HG03521 (cell line): ENCODE measurements at regions not wholly inside any gene's neighbourhood (a gene's known extent, or its start where the extent isn't known, plus 50 kb on each side); places are given as distances from the start of the nearest gene placed in this dataset.
A peak's percentile ranks its signal among the peaks of the same experiment; 100 is the strongest.

Experiments used
- ATAC-seq: cut with Tn5 transposase; IDR thresholded peaks from one replicate; pipeline ENCODE4 v1.9.1; 2021; ENCODE audit warnings: mild to moderate bottlenecking, moderate library complexity; ENCODE audit not compliant: unreplicated experiment

DNA sequence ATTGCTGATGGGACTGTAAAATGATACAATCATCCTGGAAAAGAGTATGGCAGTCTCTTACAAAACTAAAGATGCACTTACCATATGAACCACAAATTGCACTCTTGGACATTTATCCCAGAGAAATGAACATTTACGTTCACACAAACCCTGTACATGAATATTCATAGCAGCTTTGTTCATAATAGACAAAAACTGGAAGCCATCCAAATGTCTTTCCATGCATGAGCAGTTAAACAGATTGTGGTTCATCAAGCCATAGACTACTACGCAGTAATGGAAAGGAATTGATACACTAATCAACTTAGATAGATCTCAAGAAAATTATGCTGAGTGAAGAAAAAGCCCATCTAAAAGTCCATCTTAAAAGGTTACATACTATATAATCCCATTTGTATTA, 156.1 kb upstream of the SLC39A10 start:
- no peak for ATAC-seq

DNA sequence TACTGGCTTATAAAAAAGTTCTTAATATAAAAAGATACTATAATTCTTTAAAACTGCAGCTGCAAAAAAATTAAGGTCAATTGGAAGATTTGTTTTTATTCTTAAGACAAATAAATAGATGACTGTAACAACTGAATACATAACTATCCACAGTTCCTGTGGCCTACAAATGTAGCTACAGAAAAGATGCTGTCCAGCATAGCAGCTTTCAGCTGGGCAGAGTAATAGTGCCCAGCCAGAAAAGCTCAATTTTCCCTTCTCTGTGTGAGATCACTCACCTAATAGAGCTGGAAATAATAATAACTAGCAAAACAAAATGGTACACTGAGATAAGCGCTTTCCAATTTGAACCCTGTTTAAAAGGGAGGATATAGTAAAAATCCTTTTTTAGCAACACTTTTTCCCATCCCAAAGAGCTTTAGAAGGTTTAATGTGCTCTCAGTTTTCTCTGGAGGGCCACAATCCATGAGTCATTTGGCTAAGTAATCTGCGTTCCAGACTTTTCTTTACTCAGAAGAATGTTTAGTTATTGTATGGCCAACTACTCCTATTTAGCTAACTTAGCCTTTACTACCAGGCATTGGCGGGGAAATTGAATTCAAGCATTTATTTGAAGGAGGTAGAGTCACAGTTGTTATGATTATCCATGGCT, 158.1 kb upstream of the SLC39A10 start:
- no peak for ATAC-seq

- no peak for ATAC-seq
Observed at GRCh38 chr2:195498176-195498575, 158.8 kb upstream of the SLC39A10 start.

GRCh38 chr2:195496991-195497390, 160.0 kb upstream of the SLC39A10 start:
- ATAC-seq, result no peak

DNA sequence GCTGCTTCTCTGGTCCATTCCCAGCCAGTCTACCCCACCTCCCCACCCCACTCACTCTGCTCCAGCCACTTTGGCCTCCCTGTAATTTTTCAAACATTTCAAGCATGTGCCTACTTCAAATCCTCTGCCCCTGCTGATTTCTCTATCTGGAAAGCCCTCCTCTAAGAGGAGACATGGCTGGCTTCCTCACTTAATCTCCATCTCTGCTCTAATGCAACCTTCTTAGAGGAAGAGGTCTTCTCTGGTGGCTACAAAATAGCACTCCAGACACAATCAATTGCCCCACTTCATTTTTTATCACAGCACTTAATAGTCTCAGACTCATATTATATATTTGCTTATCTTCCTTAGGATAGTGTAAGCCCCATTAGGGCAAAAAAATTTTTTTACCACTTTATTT, 161.1 kb upstream of the SLC39A10 start:
- no peak for ATAC-seq

- no peak for ATAC-seq
Observed at GRCh38 chr2:195495351-195495750, 161.7 kb upstream of the SLC39A10 start.

GRCh38 chr2:195494451-195494850, 162.6 kb upstream of the SLC39A10 start:
- no peak for ATAC-seq

- no peak for ATAC-seq
Observed at GRCh38 chr2:195493416-195493815, 163.6 kb upstream of the SLC39A10 start.

- no peak for ATAC-seq
Observed at GRCh38 chr2:195490319-195490718, 166.7 kb upstream of the SLC39A10 start.

GRCh38 chr2:195489101-195489500, 167.9 kb upstream of the SLC39A10 start:
- no peak for ATAC-seq

GRCh38 chr2:195488567-195488966, 168.5 kb upstream of the SLC39A10 start:
- ATAC-seq, result no peak

DNA sequence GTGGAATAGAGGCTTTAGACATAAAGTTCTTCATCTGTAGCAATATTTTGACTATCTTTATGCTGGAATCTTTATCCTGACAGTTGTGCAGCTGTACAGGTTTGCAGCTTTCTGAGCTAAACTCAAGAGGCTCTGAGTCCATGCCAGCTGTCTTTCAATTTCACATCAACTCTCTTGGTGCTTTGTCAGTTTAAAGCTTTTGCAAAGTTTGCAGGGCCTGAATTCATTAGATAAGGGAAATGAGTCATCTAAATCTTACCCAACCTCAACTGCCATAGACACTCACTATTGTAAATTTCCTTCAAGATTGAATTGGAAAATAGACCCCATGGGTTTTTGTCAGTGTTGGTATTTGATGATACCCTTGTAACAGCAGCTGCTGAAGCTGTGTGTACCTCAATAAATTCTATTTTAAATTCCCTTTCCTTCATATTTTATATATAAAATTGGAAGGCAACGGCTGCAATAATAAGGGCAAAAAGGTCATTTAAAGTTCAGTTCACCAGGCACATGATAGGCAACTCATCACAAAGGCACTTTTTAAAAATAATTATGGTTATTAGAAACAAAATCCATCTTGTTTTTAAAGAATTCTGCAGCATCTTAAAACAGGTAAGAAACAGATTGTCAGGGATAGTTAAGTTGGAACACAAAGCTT, 169.9 kb upstream of the SLC39A10 start:
- ATAC-seq, result no peak

- ATAC-seq, result no peak
Observed at GRCh38 chr2:195486520-195486919, 170.5 kb upstream of the SLC39A10 start.

DNA sequence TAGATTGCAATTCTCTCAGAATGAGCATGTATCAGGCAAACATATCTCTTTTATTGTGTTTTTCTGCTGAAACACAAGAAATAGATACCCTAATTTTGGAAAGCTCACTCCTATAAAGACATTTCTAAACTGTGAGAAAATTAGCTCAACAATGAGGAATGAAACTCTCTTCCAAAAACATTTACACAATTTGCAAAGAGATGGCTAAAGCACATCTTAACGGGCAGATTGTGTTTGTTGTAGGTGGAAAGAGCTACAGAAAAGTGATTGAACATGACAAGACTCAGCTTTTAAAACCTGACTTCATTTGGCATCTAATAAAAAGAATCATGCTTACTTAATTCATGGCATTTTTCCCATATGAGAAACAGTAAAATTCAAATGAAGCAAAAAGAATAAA, 175.0 kb upstream of the SLC39A10 start:
- no peak for ATAC-seq

- no peak for ATAC-seq
Observed at GRCh38 chr2:195480121-195480520, 176.9 kb upstream of the SLC39A10 start.

DNA sequence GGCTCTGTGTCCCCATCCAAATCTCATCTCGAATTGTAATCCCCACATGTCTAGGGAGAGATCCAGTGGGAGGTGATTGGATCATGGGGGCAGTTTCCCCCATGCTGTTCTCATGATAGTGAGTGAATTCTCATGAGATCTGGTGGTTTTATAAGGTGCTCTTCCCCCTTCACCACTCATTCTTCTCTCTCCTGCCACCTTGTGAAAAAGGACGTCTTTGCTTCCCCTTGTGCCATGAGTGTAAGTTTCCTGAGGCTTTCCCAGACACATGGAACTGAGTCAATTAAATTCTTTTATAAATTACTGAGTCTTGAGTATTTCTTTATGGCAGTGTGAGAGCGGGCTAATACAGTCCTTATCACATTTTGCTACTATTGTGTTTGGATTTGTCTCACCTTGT, 177.6 kb upstream of the SLC39A10 start:
- ATAC-seq, result no peak

DNA sequence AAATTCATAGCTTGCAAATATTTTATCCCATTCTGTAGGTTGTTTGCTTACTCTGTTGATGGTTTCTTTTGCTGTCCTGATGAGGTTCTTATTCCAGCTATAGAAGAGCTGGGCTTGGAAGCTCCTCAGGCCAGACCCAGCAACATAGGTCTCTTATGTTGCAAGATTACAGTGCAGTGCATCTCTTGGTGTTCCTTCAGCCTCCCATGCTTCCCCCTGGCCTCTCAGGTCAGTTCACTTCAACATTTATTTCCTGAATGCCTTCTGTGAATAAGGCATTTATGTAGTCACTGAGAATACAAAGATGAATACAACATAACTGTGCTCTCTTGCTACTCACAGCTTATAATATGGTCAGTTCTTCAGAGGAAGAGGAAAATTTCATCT, 179.0 kb upstream of the SLC39A10 start:
- peak; percentile 16 for ATAC-seq

- peak; percentile 66 for ATAC-seq
Observed at GRCh38 chr2:195477248-195477995, 179.6 kb upstream of the SLC39A10 start.

DNA sequence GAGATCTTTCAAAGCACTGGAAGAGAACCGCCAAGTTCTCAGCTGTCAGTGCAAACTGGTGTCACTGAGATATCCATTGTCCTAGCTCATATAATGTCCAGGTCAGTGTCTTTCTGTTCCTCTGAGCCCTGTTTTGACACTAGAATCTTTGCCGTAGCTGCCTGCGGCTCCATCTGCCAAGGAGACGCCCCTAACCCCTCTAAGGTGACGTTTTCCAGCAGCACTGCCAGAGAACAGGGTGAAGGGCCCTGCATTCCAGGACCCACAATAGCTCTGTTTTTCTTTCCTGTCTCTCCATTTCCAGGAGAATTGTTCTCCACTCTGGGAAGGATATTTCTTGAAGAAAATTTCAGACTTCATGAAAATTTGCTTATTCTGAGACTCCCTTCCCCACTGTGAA, 181.7 kb upstream of the SLC39A10 start:
- ATAC-seq, result no peak

GRCh38 chr2:195473862-195474261, 183.2 kb upstream of the SLC39A10 start:
- ATAC-seq, result no peak

DNA sequence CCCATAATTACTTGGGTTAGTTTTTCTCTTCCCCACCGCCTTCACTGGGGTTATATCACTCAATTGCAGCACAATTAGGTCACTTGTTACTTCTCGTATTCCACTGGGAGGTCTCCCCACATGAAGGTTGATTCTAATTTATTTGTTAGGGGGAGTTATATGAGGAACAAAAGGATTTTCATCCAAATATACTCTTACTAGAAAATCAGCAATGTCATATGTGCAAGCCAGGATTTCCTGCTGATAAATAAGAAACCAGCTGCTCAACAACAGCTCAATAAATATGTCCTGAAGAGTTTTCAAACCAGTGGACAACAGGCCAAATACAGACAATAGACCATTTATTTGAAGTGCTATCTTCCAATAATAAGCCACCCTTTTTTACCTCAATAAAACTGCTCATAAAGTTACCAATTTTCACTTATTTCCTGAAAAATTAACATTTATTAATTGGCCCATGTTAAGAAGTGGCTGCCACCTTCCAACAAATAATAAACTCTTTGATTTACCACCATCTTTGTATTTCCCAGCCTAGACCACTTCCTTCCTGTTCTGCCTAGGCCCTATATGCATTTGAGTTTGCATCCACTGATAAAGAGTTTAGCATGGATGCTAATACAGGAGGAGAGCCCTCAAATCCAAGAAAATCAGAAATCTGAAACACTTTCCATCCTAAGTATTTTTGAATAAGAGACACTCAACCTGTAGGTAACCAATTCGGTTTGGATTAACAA, 184.4 kb upstream of the SLC39A10 start:
- ATAC-seq, result no peak
